Left lobe of liver (tissue), 2 donors: ENCODE measurements at regions not wholly inside any gene's neighbourhood (a gene's known extent, or its start where the extent isn't known, plus 50 kb on each side); places are given as distances from the start of the nearest gene placed in this dataset.

Experiments
- ATAC-seq: fragments of 200-7000 bp; cut with Tn5 transposase; one replicate; pipeline ENCODE4 v1.9.1; 2020; ENCODE audit warnings: mild to moderate bottlenecking, moderate library complexity
- DNase-seq: peaks from one replicate; pipeline ENCODE4 v3.0.0-alpha.2; 2020; ENCODE audit warnings: low spot score
- donor health status: DM: no; HTN: no; CAD: no; lungs with moderate emphysema.
- donor health status: DM: no; HTN: yes; CAD: no.

DNA sequence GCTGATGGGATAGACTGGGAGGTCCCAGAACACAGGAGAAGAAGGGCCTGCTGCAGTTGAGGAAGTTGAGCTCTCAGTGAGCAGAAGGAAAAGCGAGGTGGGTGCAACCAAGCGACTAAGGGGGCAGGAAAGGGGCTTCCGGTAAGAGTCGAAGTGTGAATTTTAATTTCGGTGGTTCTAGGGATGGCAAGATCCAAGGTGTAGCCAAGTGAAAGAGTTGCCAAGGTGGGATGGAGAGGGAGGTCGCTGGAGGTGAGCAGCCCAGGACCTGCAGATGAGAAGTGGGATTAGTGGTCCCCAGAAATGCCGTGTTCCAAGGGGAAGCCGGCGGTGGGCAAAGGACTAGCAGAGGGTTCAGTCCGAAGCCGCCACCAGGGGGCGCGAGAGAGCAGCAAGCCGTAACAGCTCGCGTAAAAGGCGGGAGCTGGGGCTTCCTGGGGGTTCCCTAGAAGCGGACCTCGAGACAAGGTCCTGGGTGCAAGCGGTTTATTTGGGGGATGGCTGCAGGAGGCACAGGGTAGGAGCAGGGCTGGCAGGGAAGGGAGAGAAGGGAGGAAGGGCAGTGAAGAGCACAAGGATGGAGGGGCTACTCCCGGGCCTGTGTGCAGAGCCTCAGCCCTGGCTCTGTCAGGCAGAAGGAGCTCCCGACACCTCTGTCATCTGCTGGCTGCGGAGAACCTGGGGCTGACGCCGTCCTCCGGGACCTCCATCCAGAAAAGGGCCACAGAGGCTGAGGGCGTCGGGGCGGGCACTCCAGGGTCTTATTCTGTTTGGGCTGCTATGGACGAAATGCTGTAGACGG is 103.6 kb downstream of the PAX1 start:
- peak; percentile 57 for DNase-seq
- peak; percentile 82 for ATAC-seq

DNA sequence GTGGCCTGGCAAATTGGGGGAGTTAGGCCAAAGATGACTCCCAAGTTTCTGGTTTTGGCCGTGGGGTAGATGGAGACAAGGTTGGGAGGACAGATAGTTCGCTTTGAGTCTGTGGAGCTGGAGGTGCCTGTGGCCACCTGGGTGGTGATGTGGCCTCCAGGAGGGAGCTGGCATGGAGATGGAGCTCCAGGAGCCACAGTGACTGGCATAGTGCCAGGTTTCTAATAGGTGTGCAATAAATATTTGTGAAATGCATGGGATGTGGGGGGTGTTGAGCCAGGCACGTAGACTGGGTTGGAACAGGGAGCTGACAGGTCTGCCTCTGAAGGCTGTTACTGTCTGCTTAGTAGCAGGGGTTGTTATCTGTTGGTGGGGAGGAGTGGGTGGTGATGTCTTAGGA is 102.7 kb downstream of the PAX1 start:
- DNase-seq (no peak), ATAC-seq (no peak)

DNA sequence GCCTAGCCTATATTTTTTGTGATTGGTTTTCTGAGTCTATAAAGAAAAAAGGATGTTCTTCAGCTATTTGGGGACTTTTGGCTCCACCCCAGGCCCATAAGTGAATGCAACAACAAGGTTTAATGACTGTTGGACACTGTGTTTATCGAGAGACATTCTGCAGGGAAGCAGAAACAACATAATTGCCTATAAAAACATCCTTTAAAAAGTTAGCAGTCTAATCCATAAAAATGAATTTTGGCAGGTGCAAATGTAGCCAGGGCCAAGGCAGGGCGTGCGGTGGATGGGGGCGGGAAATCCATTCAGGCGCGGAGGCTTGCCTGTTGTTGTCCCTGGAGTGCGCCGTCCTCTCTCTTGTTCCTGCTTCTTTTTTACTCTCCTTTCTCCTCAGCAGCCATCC is 99.3 kb downstream of the PAX1 start:
- no peak for DNase-seq
- no peak for ATAC-seq

DNA sequence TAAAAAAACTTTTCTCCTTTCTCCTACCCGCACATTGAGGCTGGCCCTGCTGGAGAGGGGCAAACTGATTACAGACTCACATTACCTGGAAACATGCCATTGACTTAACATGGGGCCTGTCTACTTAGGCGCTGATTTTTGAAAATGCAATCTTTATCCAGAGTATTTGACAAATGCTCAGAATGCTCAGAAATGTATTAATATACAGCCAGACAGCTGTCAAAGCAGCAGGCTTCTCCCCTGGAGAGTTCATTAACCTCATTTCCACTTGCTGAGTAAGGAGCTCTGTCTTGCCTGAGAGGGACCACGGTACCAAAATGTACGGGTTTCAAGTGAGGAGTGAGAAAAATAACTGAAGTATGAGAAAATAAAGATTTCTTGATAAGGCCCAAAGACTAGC is 95.7 kb downstream of the PAX1 start:
- ATAC-seq (no peak), DNase-seq (no peak)

DNA sequence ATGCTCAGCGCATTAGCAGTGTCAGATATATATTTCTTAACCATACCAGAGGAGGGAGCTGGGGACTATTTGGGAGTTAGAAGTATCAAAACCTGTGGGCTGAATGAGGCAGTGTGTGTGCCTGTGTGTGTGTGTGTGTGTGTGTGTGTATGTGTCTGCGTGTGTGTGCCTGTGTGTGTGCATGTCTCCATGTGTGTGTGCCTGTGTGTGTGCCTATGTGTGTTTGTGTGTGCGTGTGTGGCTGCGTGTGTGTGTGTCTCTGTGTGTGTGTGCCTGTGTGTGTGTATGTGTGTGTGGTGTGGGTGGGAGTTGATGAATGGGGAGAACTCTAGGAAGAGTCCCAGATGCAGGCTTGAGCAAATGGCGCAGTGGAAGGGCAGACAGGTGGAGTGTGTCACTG is 92.9 kb downstream of the PAX1 start:
- DNase-seq (no peak), ATAC-seq (no peak)

DNA sequence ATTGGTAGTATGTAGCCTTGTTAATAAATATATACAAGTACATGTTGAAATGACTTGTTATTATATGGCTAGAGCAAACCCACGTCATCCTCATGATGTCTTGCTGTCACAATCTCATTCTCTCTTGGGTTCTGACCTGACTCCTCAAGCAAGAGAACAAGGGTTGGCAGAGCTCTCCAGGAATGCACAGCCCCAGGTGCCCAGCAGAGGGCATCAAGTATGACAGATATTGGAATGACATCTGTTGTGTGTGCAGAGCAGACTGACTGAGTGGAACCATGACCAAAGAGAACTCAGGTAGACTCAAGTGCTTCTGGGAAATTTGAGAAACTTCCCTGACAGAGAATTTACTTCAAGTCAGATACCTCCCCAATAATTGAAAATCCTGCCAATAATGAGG is 90.6 kb downstream of the PAX1 start:
- DNase-seq (no peak), ATAC-seq (peak; percentile 36)

DNA sequence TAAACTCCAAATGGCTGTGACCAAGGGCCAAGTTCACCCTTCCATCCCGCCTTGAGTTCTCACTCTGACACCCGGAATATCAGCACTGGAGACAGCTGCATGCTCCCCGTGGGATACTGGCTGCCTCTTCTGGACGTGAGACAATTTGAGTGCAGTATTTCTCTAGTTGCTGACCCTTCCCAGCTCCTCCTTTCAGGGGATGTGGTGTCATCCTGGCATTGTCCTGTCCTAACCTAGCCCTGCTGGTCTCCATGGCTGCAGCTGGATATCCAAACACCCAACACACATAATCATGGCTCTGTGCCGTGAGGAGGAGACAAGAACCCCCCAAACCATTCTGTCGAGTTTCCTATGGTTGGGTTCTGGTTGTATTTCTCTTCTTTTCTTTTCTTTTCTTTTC is 82.6 kb downstream of the PAX1 start:
- DNase-seq (no peak), ATAC-seq (no peak)

DNA sequence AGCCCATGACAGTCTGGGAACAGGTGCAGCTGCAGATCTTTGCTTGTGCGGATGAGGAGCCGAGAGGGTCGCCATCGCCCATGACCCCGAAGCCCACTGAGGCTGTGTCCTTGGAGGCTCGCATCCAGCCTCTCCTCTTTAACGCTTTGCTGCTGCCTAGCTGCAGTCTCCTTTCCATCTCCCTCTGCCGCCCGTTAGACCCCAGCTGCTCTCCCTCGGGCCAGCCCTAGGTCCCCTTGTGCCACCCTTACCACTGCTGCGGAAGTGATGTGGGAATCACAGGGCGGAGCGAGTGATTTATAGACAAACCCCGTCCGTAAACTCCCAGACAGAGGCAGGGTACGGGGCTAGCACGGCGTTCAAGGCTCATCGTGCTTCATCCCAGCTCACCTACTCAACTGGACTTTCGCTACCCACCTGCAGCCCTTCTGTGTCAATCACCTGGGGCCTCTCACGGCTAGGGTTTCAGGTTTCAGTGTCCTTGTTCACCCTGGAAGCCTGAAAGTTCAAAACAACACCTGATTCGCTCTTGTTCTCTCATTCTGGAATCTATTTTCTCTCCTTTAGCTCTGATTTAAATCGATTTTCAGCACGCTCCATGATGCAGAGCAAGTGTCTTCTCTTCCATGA is 76.1 kb downstream of the PAX1 start:
- no peak for ATAC-seq
- no peak for DNase-seq

DNA sequence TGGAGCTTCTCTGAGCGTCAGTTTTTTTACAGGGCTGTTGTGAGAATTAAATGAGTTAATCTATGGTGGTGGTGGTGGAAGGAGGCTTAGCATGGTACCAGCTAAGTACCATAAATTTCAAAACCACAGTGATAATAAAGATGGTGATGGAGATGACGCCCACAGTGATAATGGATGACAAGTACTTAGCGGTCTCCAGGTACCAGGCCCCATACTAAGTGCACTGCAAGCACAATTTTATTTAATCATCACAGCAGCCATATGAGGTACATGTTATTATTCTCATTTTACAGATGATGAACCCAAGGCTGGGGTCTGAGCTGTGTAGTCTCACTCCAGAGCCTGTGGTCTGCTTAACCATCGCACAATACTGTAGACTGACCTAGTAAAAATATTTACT is 75.1 kb downstream of the PAX1 start:
- ATAC-seq (no peak), DNase-seq (no peak)
